Neural progenitor cell (in vitro differentiated cells): ENCODE measurements at regions not wholly inside any gene's neighbourhood (a gene's known extent, or its start where the extent isn't known, plus 50 kb on each side); places are given as distances from the start of the nearest gene placed in this dataset.
A peak's percentile ranks its signal among the peaks of the same experiment; 100 is the strongest.

Experiments
- DNase-seq: peaks from one replicate; pipeline ENCODE4 v3.0.0-alpha.2; 2016; ENCODE audit warnings: low spot score
- H2AFZ ChIP-seq: fragments of 200-600 bp; sonication (generic); replicated peaks from 2 replicates; pipeline ENCODE4 v1.6.1; 2016; ENCODE audit warnings: antibody characterized with exemption
- H3F3A ChIP-seq: fragments of 200-600 bp; sonication (generic); 2 replicates; pipeline ENCODE4 v1.6.1; 2016; ENCODE audit warnings: antibody characterized with exemption, low read depth
- H3K27ac ChIP-seq: fragments of 200-600 bp; sonication (generic); 2 replicates; pipeline ENCODE4 v1.5.1; 2016; ENCODE audit warnings: mild to moderate bottlenecking
- H3K27me3 ChIP-seq: fragments of 200-600 bp; sonication (generic); 2 replicates; pipeline ENCODE4 v1.6.1; 2016; ENCODE audit warnings: mild to moderate bottlenecking, moderate library complexity
- H3K36me3 ChIP-seq: fragments of 200-600 bp; sonication (generic); 2 replicates; pipeline ENCODE4 v1.5.1; 2016
- H3K4me1 ChIP-seq: fragments of 200-600 bp; sonication (generic); 2 replicates; pipeline ENCODE4 v1.6.1; 2016; ENCODE audit warnings: mixed run types
- H3K4me2 ChIP-seq: fragments of 200-600 bp; sonication (generic); 2 replicates; pipeline ENCODE4 v1.6.1; 2016
- H3K4me3 ChIP-seq: fragments of 200-600 bp; sonication (generic); 2 replicates; pipeline ENCODE4 v1.5.1; 2016
- H3K79me2 ChIP-seq: fragments of 200-600 bp; sonication (generic); 2 replicates; pipeline ENCODE4 v1.6.1; 2016; ENCODE audit warnings: low read depth
- H3K9ac ChIP-seq: fragments of 200-600 bp; sonication (generic); 2 replicates; pipeline ENCODE4 v1.6.1; 2016
- H3K9me3 ChIP-seq: fragments of 200-600 bp; sonication (generic); 2 replicates; pipeline ENCODE4 v1.5.1; 2016; ENCODE audit warnings: low read depth
- H4K20me1 ChIP-seq: fragments of 200-600 bp; sonication (generic); 2 replicates; pipeline ENCODE4 v1.6.1; 2016; ENCODE audit warnings: low read depth
- H3K27ac Mint-ChIP-seq: 3 replicates; pipeline ENCODE4 v1.8.0; 2021; ENCODE audit warnings: mixed read lengths
- H3K27me3 Mint-ChIP-seq: 2 replicates; pipeline ENCODE4 v1.8.0; 2022; ENCODE audit warnings: low read depth, mild to moderate bottlenecking, inconsistent platforms, moderate library complexity, mixed read lengths; ENCODE audit not compliant: insufficient read depth
- H3K36me3 Mint-ChIP-seq: 3 replicates; pipeline ENCODE4 v1.8.0; 2021; ENCODE audit warnings: mixed read lengths
- H3K4me1 Mint-ChIP-seq: 3 replicates; pipeline ENCODE4 v1.8.0; 2021; ENCODE audit warnings: mixed read lengths
- H3K4me3 Mint-ChIP-seq: 3 replicates; pipeline ENCODE4 v1.8.0; 2021; ENCODE audit warnings: mild to moderate bottlenecking, moderate library complexity, mixed read lengths
- H3K9me3 Mint-ChIP-seq: 3 replicates; pipeline ENCODE4 v1.8.0; 2020; ENCODE audit warnings: mixed read lengths
- CTCF ChIP-seq: fragments of 200-600 bp; sonication (generic); IDR thresholded peaks from 2 replicates; pipeline ENCODE4 v1.5.1; 2017; ENCODE audit warnings: antibody characterized with exemption, mild to moderate bottlenecking
- EZH2 ChIP-seq: fragments of 200-600 bp; sonication (generic); IDR thresholded peaks from 2 replicates; pipeline ENCODE4 v1.6.1; 2017; ENCODE audit warnings: antibody characterized with exemption, mild to moderate bottlenecking, moderate library complexity
- EZH2phosphoT487 ChIP-seq: fragments of 200-600 bp; sonication (generic); IDR thresholded peaks from 2 replicates; pipeline ENCODE4 v1.6.1; 2017; ENCODE audit warnings: antibody characterized with exemption

- H3K9ac ChIP-seq: no peak overlapping the region
- H3K36me3 Mint-ChIP-seq: no peaks in the 10 kb centered on the region
- no peaks in the 10 kb centered on the region for H3F3A ChIP-seq
- DNase-seq: no peak
- no peak overlapping the region for H3K27ac ChIP-seq
- peaks cover 25% of the 10 kb centered on the region for H3K27me3 Mint-ChIP-seq
- no peaks in the 10 kb centered on the region for H3K27me3 ChIP-seq
- H3K4me2 ChIP-seq: no peak overlapping the region
- H3K4me3 Mint-ChIP-seq: no peak overlapping the region
- H2AFZ ChIP-seq: no peak overlapping the region
- H3K36me3 ChIP-seq: no peaks in the 10 kb centered on the region
- peaks cover 3% of the 10 kb centered on the region for H3K4me1 Mint-ChIP-seq
- no peaks in the 10 kb centered on the region for H3K4me1 ChIP-seq
- H3K9me3 Mint-ChIP-seq: no peaks in the 10 kb centered on the region
- H4K20me1 ChIP-seq: no peaks in the 10 kb centered on the region
- H3K27ac Mint-ChIP-seq: no peak overlapping the region
- no peaks in the 10 kb centered on the region for H3K9me3 ChIP-seq
- H3K79me2 ChIP-seq: no peaks in the 10 kb centered on the region
- TF ChIP-seq CTCF (no peak), EZH2 (no peak), EZH2phosphoT487 (no peak)
- no peak overlapping the region for H3K4me3 ChIP-seq
Observed at GRCh38 chr17:79366988-79367571, 243.8 kb downstream of the RBFOX3 start.

- Histone ChIP-seq H3F3A (no peaks in the 10 kb centered on the region), H2AFZ (no peak overlapping the region), H3K36me3 (no peaks in the 10 kb centered on the region), H3K4me1 (no peaks in the 10 kb centered on the region), H3K4me3 (no peak overlapping the region), H3K4me2 (no peak overlapping the region), H3K9me3 (no peaks in the 10 kb centered on the region), H3K27ac (no peak overlapping the region), H3K79me2 (no peaks in the 10 kb centered on the region), H3K27me3 (no peaks in the 10 kb centered on the region), H3K9ac (no peak overlapping the region), H4K20me1 (no peaks in the 10 kb centered on the region)
- Mint-ChIP-seq H3K27me3 (peaks cover 21% of the 10 kb centered on the region), H3K4me3 (no peak overlapping the region), H3K36me3 (no peaks in the 10 kb centered on the region), H3K27ac (peak overlapping the region; percentile 19), H3K9me3 (no peaks in the 10 kb centered on the region), H3K4me1 (peaks cover 3% of the 10 kb centered on the region)
- TF ChIP-seq EZH2phosphoT487: no peak
- no peak for TF ChIP-seq EZH2
- no peak for TF ChIP-seq CTCF
- no peak for DNase-seq
Observed at GRCh38 chr17:79365836-79366770, 244.7 kb downstream of the RBFOX3 start.

- H3K36me3 Mint-ChIP-seq: no peaks in the 10 kb centered on the region
- no peaks in the 10 kb centered on the region for H3K9me3 ChIP-seq
- H3K36me3 ChIP-seq: no peaks in the 10 kb centered on the region
- no peaks in the 10 kb centered on the region for H3K4me1 ChIP-seq
- TF ChIP-seq EZH2phosphoT487 (no peak), CTCF (no peak), EZH2 (no peak)
- no peak overlapping the region for H3K9ac ChIP-seq
- no peak overlapping the region for H3K4me3 ChIP-seq
- no peaks in the 10 kb centered on the region for H3F3A ChIP-seq
- no peak overlapping the region for H2AFZ ChIP-seq
- H4K20me1 ChIP-seq: no peaks in the 10 kb centered on the region
- H3K4me2 ChIP-seq: no peak overlapping the region
- no peak overlapping the region for H3K27ac ChIP-seq
- H3K9me3 Mint-ChIP-seq: no peaks in the 10 kb centered on the region
- H3K27me3 Mint-ChIP-seq: peaks cover 17% of the 10 kb centered on the region
- no peak overlapping the region for H3K4me3 Mint-ChIP-seq
- no peak for DNase-seq
- H3K4me1 Mint-ChIP-seq: peaks cover 3% of the 10 kb centered on the region
- no peaks in the 10 kb centered on the region for H3K27me3 ChIP-seq
- no peaks in the 10 kb centered on the region for H3K79me2 ChIP-seq
- no peak overlapping the region for H3K27ac Mint-ChIP-seq
Observed at GRCh38 chr17:79365351-79365750, 245.5 kb downstream of the RBFOX3 start.
